Endodermal cell (in vitro differentiated cells): ENCODE measurements at regions not wholly inside any gene's neighbourhood (a gene's known extent, or its start where the extent isn't known, plus 50 kb on each side); places are given as distances from the start of the nearest gene placed in this dataset.

Source experiments
- DNase-seq: peaks from one replicate; pipeline ENCODE4 v3.0.0-alpha.2; 2017
- H3K27ac ChIP-seq: 2 replicates; pipeline ENCODE4 v1.5.1; 2013; ENCODE audit warnings: mild to moderate bottlenecking, low read depth, low read length, moderate library complexity
- H3K27me3 ChIP-seq: 2 replicates; pipeline ENCODE4 v1.6.1; 2013; ENCODE audit warnings: mild to moderate bottlenecking, low read length, moderate library complexity; ENCODE audit not compliant: insufficient read depth, control insufficient read depth, poor library complexity, severe bottlenecking
- H3K36me3 ChIP-seq: 2 replicates; pipeline ENCODE4 v1.7.0; 2013; ENCODE audit warnings: mild to moderate bottlenecking, low read length, moderate library complexity; ENCODE audit not compliant: control insufficient read depth, insufficient read depth
- H3K4me1 ChIP-seq: one replicate; pipeline ENCODE4 v1.7.0; 2013; ENCODE audit warnings: low read length; ENCODE audit not compliant: control insufficient read depth, insufficient read depth
- H3K4me3 ChIP-seq: 2 replicates; pipeline ENCODE4 v1.5.1; 2013; ENCODE audit warnings: mild to moderate bottlenecking, low read length, moderate library complexity
- H3K9ac ChIP-seq: 2 replicates; pipeline ENCODE4 v1.6.1; 2013; ENCODE audit warnings: mild to moderate bottlenecking, low read length, moderate library complexity; ENCODE audit not compliant: poor library complexity, severe bottlenecking; ENCODE audit errors: extremely low read depth
- H3K9me3 ChIP-seq: 2 replicates; pipeline ENCODE4 v1.6.1; 2013; ENCODE audit warnings: mild to moderate bottlenecking, low read length, moderate library complexity; ENCODE audit not compliant: control insufficient read depth
- H3K27ac Mint-ChIP-seq: 2 replicates; pipeline ENCODE4 v1.8.0; 2020; ENCODE audit warnings: mixed read lengths
- H3K27me3 Mint-ChIP-seq: 2 replicates; pipeline ENCODE4 v1.8.0; 2021; ENCODE audit warnings: mild to moderate bottlenecking, mixed read lengths; ENCODE audit not compliant: insufficient read depth
- H3K36me3 Mint-ChIP-seq: 2 replicates; pipeline ENCODE4 v1.8.0; 2020; ENCODE audit warnings: low read depth, mixed read lengths
- H3K4me1 Mint-ChIP-seq: 2 replicates; pipeline ENCODE4 v1.8.0; 2020; ENCODE audit warnings: mixed read lengths
- H3K4me3 Mint-ChIP-seq: 2 replicates; pipeline ENCODE4 v1.8.0; 2020; ENCODE audit warnings: mild to moderate bottlenecking, moderate library complexity, mixed read lengths
- H3K9me3 Mint-ChIP-seq: 2 replicates; pipeline ENCODE4 v1.8.0; 2020; ENCODE audit warnings: mild to moderate bottlenecking, mixed read lengths
- CTCF ChIP-seq: fragments of 200-600 bp; sonication (generic); conservative IDR thresholded peaks from 2 replicates; pipeline ENCODE4 v1.5.0; 2021; ENCODE audit warnings: antibody characterized with exemption, mild to moderate bottlenecking
- WGBS, 2 experiments: methylation state at CpG; one replicate each; pipeline versions ENCODE4 v1.1.5 to v1.1.7; 2013; ENCODE audit warnings: missing lambda C conversion rate in 2 of 2, mixed read lengths in 1 of 2; ENCODE audit not compliant: insufficient coverage in 1 of 2, insufficient read length in 1 of 2; 5-methylcytosine and 5-hydroxymethylcytosine counted together

DNA sequence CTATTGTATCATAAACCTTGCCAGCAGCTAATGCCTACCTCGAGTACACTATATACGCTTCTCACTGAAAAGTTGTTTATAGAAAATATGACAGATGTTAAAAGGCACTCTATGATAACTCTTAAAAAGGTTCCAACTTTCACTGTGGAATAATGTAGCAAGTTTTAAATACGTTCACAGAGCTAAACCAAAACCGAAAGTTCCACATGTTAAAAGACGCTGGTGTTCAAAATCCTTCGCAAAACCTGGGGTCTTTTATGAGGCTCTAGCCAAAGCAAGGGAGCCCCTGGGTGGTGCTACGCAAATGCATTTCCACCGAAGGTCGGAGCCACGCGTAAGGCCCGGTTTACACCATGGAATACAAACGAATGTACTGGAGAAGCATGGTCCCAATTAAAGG is 103.7 kb upstream of the TENM3 start:
- TF ChIP-seq CTCF: no peak
- no peaks in the 10 kb centered on the region for H3K36me3 ChIP-seq
- DNase-seq: no peak
- Mint-ChIP-seq H3K27ac (no peak overlapping the region), H3K9me3 (no peaks in the 10 kb centered on the region), H3K36me3 (no peaks in the 10 kb centered on the region), H3K4me3 (no peak overlapping the region), H3K4me1 (peaks cover 31% of the 10 kb centered on the region), H3K27me3 (peaks cover 56% of the 10 kb centered on the region)
- 88 to 93% methylated on average over 11 to 13 of the region's 13 CpGs for WGBS, 2 experiments
- H3K9me3 ChIP-seq: no peaks in the 10 kb centered on the region
- no peaks in the 10 kb centered on the region for H3K4me1 ChIP-seq
- H3K27me3 ChIP-seq: peaks cover 43% of the 10 kb centered on the region
- H3K27ac ChIP-seq: no peak overlapping the region
- no peak overlapping the region for H3K4me3 ChIP-seq
- no peak overlapping the region for H3K9ac ChIP-seq

DNA sequence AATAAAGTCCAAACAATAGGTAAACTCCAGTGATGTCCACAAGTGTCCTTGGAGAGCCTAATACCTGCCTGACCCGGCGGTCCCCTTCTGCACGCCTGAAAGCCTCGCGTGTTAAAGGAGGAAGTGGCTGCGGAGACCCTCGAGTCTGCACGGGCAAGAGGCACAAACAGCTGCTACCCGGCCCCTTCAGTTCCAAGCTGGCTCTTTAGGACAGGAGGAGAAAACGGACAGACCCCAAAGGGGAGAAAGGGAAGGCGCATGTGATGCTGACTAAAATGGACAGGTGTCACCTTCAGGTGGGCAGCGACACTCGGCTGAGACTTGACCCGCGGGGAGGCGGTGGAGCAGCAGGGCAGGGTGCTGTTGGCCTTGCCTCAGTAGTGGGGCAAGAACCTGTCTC is 102.7 kb upstream of the TENM3 start:
- Mint-ChIP-seq H3K27ac (no peak overlapping the region), H3K36me3 (no peaks in the 10 kb centered on the region), H3K27me3 (peaks cover 59% of the 10 kb centered on the region), H3K9me3 (no peaks in the 10 kb centered on the region), H3K4me1 (peaks cover 31% of the 10 kb centered on the region), H3K4me3 (peak overlapping the region; percentile 51)
- WGBS, 2 experiments: 94 to 97% methylated on average over 11 to 16 of the region's 16 CpGs
- Histone ChIP-seq H3K4me3 (no peak overlapping the region), H3K36me3 (no peaks in the 10 kb centered on the region), H3K4me1 (no peaks in the 10 kb centered on the region), H3K9me3 (no peaks in the 10 kb centered on the region), H3K9ac (no peak overlapping the region), H3K27me3 (peaks cover 43% of the 10 kb centered on the region), H3K27ac (no peak overlapping the region)
- DNase-seq: peak; percentile 57
- no peak for TF ChIP-seq CTCF

DNA sequence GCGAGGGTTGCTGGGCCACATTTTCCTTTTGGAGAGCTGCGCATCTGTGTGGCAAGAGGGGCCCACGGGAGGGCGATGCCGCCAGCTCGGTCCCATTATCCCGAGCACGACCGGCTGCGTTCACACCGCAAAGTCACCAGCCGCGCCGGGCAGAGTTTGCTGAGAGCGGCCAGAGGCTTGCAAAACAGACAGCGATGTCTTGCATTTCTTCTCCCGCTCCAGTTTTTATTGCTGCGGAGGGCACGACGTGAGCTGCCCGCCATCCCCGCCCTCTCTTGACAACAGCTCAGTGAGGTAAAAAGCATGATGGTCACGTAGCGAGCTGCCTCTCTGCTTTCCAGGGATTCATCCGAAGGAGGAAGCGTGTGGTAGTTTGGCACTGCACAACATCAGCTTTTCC is 102.1 kb upstream of the TENM3 start:
- WGBS, 2 experiments: 83 to 91% methylated on average over 14 to 26 of the region's 26 CpGs
- H3K9ac ChIP-seq: no peak overlapping the region
- peak; percentile 73 for DNase-seq
- H3K36me3 ChIP-seq: no peaks in the 10 kb centered on the region
- H3K27ac ChIP-seq: no peak overlapping the region
- H3K27me3 Mint-ChIP-seq: peaks cover 63% of the 10 kb centered on the region
- no peak for TF ChIP-seq CTCF
- no peaks in the 10 kb centered on the region for H3K9me3 Mint-ChIP-seq
- H3K27ac Mint-ChIP-seq: no peak overlapping the region
- H3K4me3 ChIP-seq: no peak overlapping the region
- no peaks in the 10 kb centered on the region for H3K9me3 ChIP-seq
- H3K4me1 ChIP-seq: no peaks in the 10 kb centered on the region
- peaks cover 43% of the 10 kb centered on the region for H3K27me3 ChIP-seq
- peak overlapping the region; percentile 51 for H3K4me3 Mint-ChIP-seq
- H3K4me1 Mint-ChIP-seq: peaks cover 35% of the 10 kb centered on the region
- H3K36me3 Mint-ChIP-seq: no peaks in the 10 kb centered on the region
